Islet precursor cell (in vitro differentiated cells): ENCODE measurements at regions not wholly inside any gene's neighbourhood (a gene's known extent, or its start where the extent isn't known, plus 50 kb on each side); places are given as distances from the start of the nearest gene placed in this dataset.

Source experiments
- DNase-seq: peaks from one replicate; pipeline ENCODE4 v3.0.0-alpha.2; 2018

GRCh38 chr20:3307725-3308124 lies 68.7 kb upstream of the SLC4A11 start:
- no peak for DNase-seq

GRCh38 chr20:3307078-3307477 lies 68.1 kb upstream of the SLC4A11 start:
- no peak for DNase-seq

- DNase-seq = no peak
Measured at GRCh38 chr20:3306068-3306467, 67.1 kb upstream of the SLC4A11 start.

GRCh38 chr20:3304456-3304855 lies 65.5 kb upstream of the SLC4A11 start:
- DNase-seq = no peak

- no peak for DNase-seq
Measured at GRCh38 chr20:3297079-3297378, 58.0 kb upstream of the SLC4A11 start.

- DNase-seq = no peak
Measured at GRCh38 chr20:3296261-3297078, 57.5 kb upstream of the SLC4A11 start.
